ENCODE measurements at regions not wholly inside any gene's neighbourhood (a gene's known extent, or its start where the extent isn't known, plus 50 kb on each side); places are given as distances from the start of the nearest gene placed in this dataset.

DNA sequence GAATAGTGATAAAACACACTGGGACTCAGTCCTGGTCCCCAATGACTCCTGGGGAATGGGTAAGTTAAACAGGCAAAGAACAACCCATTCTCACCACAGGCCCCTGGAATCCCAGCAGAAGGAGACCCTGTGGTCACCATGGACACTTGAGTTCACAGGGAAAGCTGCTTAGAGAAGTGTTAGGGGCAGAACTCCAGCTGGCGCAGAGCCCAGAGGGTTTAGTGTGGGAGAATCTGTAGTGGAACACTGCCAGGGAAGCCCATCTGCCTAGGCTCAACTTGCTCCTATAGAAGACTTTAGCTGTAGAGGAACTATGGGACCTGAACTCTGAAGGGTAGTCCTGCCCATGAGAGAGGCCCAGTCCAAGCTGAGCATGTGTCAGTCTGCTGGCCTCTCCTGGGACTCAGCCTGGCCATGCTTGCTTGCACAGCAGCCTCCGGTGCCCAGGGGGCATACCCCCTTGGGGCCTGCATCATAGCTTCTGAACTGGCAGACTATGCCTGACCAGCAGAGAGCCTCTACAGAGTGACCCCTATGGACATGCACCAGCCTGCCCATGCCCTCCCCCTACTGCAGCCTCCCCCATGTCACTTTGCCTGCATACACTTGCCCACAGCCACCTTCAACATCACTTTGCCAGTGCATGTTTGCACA lies 343.5 kb downstream of the IDS start:
- ATAC-seq (no peak), DNase-seq (no peak)
- Histone ChIP-seq H3K4me1 (no peaks in the 10 kb centered on the region), H3K27ac (no peak overlapping the region), H3K36me3 (replicated peaks in 1 of 2; ENCODE audit: insufficient read depth in 1 of 2, low read depth in 2 of 2) (no peaks in the 10 kb centered on the region), H3K27me3 (no peaks in the 10 kb centered on the region), H3K4me3 (no peak overlapping the region), H3K9me3 (no peaks in the 10 kb centered on the region)
- TF ChIP-seq POLR2A (IDR thresholded peaks at IDR 0.05) (no peak), CTCF (IDR thresholded peaks at IDR 0.05) (no peak)
- intact Hi-C loops (cut with DNase I): no loop called here
- WGBS, 2 donors: 50 to 71% methylated on average over 1 of the region's 2 CpGs

- intact Hi-C loops (cut with DNase I): no loop called here
- 36 to 63% methylated on average over 1 of the region's 1 CpG for WGBS, 2 donors
Measured at GRCh38 chrX:149157976-149158375, 347.1 kb downstream of the IDS start.

GRCh38 chrX:149152941-149153340 lies 352.2 kb downstream of the IDS start:
- WGBS, 2 donors: 41 to 62% methylated on average over 3 of the region's 3 CpGs
- Histone ChIP-seq H3K27me3 (no peaks in the 10 kb centered on the region), H3K4me3 (no peak overlapping the region), H3K36me3 (replicated peaks in 1 of 2; ENCODE audit: insufficient read depth in 1 of 2, low read depth in 2 of 2) (no peaks in the 10 kb centered on the region), H3K27ac (no peak overlapping the region), H3K9me3 (no peaks in the 10 kb centered on the region), H3K4me1 (no peaks in the 10 kb centered on the region)
- TF ChIP-seq CTCF (IDR thresholded peaks at IDR 0.05) (no peak), POLR2A (IDR thresholded peaks at IDR 0.05) (no peak)
- DNase-seq (no peak), ATAC-seq (no peak)
- intact Hi-C loops (cut with DNase I): no loop called here

More at GRCh38 chrX:149157976-149158375, 347.1 kb downstream of the IDS start:
- Histone ChIP-seq H3K27ac (no peak overlapping the region), H3K4me1 (no peaks in the 10 kb centered on the region), H3K9me3 (no peaks in the 10 kb centered on the region), H3K27me3 (no peaks in the 10 kb centered on the region), H3K36me3 (replicated peaks in 1 of 2; ENCODE audit: insufficient read depth in 1 of 2, low read depth in 2 of 2) (no peaks in the 10 kb centered on the region), H3K4me3 (no peak overlapping the region)
- no peak for TF ChIP-seq POLR2A (IDR thresholded peaks at IDR 0.05)
- no peak for TF ChIP-seq CTCF (IDR thresholded peaks at IDR 0.05)
- no peak for DNase-seq
- no peak for ATAC-seq

DNA sequence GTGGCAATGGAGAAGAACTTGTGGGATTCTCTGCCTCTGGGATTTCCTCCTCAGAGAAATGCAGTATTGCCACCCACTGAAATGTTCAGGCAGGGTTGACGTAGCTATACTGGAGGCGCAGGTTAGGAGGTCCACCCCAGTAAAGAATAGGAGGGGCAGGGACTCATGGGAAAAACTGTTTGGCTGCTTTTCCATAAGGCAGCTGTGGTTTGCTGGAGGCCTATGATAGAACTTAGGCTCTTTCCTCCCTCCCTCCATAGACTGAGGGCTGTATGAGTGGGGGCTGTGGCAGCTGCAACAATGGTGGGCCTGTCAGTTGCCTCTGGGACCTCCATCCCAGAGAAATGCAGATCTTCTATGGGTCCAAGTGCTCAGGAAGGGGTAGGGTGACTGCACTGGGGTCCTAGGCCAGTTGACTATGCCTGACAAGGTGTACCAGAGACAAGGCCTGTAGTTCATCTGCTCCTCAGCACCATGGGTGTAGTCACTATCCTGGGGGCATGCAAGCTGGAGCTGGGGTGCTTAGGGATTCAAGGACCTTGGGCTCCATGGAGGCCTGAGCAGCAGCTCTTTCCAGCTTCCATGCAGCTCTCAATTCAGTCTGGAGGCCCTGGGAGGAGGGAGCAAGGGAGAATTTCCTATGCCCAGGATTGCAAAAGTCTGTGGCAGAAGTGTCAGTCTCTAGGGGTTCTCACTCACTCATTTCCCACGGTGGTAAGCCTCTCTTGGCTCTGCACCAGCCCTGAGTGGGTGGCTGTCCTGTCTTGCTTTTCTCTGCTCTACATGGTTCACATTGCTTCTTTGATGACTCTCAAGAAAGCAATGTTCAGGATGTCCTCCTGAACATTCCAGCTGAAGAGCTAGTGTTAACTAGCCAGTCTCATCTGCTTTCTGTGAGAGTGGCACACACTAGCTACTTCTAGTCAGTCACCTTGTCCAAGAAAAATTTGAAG lies 353.0 kb downstream of the IDS start:
- no peak overlapping the region for H3K27ac ChIP-seq
- no peaks in the 10 kb centered on the region for H3K9me3 ChIP-seq
- no peaks in the 10 kb centered on the region for H3K36me3 ChIP-seq (replicated peaks in 1 of 2; ENCODE audit: insufficient read depth in 1 of 2, low read depth in 2 of 2)
- 62% methylated on average over 2 of the region's 3 CpGs; no CpG with 5 or more reads in 1 of the 2 donors for WGBS, 2 donors
- no peak for TF ChIP-seq POLR2A (IDR thresholded peaks at IDR 0.05)
- TF ChIP-seq CTCF (IDR thresholded peaks at IDR 0.05): no peak
- ATAC-seq: no peak
- H3K27me3 ChIP-seq: no peaks in the 10 kb centered on the region
- intact Hi-C loops (cut with DNase I): no loop called here
- no peaks in the 10 kb centered on the region for H3K4me1 ChIP-seq
- H3K4me3 ChIP-seq: no peak overlapping the region
- no peak for DNase-seq
